Skin of body (tissue), 1 donor: ENCODE measurements at regions not wholly inside any gene's neighbourhood (a gene's known extent, or its start where the extent isn't known, plus 50 kb on each side); places are given as distances from the start of the nearest gene placed in this dataset.
A peak's percentile ranks its signal among the peaks of the same experiment; 100 is the strongest.
"Not testable (repeated sequence)": the region's sequence is repeated elsewhere in the genome, so short reads cannot be mapped to it uniquely, and the experiment has no call there.

Experiments
- DNase-seq: peaks from one replicate; lab custom pipeline; 2025; lab: John Stamatoyannopoulos, UW

DNA sequence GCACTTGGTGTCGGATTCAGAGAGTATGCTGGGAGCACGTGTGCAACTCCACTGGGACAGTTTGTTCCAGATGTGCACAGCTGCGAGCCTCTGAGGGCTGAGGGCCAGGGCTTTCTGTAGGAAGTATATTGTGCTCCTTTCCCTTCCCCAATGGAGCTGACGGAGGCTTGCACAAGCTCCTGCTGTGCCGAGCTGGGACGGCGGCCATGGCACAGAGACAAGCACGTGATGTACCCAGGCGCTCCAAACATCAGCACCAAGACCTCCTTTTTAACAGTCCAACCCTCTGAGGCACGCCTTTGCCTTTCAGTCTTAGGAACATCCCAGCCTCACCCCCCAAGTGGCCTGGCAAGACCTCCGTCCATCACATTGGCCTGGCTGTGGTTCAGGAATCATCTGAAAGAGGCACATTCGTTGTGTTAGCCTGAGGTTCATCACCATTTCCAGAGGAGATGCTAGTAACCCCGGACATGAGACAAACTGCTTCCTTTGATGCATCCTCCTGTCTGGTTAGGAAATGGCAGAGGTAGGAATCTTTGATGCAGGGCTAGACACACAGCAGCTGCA lies 339.2 kb upstream of the KAZN start:
- DNase-seq: peak; percentile 90

DNA sequence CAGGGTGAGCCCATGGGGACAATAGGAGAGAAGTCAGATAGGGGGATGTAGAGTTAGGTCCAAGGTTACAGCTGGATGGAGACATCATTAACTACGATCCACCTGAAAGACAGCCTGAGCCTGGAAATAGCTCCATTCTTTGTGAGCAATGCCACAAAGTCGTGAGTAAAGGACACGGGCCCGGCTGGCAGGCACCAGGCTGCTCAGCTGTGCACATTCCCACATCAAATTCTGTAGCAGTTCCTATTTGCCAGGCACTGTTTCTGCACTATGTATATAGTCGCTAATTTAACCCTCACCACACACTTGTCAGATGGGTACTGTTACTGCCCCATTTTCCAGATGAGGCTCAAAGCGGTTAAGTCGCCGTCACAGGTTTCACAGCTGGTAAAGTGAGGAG lies 338.0 kb upstream of the KAZN start:
- no peak for DNase-seq

DNA sequence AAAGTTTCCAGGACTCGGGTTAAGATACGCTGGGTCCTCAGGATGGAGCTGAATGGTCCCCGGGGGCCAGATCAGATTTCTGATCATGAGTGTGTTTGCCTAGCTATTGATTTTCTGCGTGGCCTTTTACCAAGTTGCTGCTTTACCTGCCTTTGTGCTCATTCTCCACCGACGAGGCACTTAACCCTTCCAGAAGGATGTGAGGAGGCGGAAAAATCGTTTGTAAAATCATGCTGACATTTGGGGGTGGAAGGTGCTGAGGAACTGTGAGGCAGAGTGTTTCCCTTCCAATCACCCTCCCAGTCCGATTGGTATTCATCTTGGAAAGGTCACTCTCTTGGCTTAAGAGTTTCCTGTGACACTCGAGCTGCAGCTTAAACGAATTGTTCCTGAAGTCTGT lies 337.1 kb upstream of the KAZN start:
- no peak for DNase-seq

DNA sequence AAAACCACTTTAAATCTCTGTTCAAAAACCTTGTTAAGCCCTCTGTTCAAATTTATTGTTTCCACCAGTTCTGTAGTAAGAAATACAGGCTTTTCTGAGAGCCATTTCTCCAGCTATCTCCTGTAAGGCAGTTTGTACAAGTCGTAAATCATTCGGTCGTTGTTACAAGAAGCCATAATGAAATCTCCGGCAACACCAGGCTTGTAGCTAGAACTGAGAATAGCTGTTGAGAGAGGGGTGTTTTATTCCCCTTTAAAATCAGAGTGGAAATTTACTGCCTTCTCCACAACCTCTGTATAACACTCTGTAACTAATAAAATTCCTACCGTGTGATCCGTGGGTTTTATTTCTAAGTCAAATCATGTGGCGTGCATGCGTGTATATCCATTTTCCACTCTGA lies 335.8 kb upstream of the KAZN start:
- peak; percentile 56 for DNase-seq

DNA sequence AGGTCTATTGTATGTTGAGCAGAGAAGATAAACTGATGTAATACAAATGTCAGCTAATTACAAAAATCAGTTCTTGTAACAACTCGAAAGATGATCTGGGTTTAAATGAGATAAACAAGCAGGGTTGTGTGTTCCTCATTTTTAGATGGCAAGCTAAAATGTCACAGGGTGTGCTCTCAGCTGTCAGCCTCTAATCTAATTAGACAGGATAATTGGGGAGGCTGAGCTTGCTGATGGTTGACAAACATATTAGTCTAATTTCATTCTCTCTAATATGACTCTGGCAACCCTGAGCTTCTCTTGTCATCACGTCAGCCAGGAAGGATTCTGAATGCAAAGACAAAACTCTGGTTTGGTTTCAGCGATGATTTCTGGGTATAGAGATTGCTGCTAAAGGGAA lies 335.3 kb upstream of the KAZN start:
- peak; percentile 22 for DNase-seq

DNA sequence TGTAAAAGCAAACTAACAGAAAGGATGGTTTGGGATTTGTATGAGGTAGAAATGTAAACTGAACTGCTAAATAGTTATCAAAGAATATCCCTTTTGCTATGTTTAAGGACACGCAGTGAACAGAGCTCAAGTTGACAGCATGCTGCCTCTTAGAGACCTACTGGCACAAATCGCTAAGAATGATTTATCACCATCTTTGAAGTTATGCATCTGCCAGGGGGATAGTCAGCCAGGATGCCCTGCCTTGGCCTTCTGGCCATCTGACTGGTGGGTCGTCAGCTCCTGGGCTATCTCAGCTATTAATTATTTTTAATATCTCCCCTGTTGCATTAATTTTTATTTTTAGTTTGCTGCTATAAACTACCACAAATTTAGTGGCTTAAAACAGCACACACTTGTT lies 334.8 kb upstream of the KAZN start:
- DNase-seq: no peak

DNA sequence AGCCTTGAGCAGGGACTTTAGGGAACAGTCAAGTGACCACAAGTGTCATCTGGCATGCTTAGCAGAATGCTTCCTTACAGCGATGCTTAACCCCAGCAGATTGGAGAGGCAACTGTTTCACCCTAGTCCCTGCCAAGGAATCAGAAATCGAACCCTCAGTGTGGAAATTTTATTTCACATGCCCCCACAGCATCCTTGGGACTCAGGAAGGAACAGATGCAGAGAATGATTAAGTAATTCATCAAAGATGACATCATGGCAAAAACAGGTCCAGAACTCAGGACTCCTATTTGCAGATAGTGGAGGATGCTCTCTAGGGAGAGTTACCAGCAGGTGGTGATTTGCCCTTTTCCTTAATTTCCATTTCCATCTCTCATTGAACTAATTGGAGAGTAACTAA lies 333.0 kb upstream of the KAZN start:
- no peak for DNase-seq

DNA sequence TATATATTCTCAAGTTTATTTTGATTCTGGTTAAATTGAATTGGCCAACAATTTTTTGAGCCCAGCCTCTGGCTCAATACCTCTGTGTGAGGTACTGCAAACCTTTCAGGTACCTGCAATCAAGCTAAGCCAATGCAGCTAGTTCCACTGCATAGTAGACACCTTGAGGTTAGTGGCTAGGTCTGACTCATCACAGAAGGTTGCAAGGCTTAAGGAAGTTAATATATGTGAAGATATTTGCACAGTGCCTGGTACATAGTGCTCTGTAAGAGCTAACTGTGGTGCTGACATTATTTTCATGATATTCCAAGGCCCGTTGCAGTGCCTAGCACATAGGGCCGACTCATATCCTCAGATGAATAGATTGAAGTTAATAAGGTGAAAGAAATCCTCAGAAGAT lies 330.5 kb upstream of the KAZN start:
- no peak for DNase-seq

DNA sequence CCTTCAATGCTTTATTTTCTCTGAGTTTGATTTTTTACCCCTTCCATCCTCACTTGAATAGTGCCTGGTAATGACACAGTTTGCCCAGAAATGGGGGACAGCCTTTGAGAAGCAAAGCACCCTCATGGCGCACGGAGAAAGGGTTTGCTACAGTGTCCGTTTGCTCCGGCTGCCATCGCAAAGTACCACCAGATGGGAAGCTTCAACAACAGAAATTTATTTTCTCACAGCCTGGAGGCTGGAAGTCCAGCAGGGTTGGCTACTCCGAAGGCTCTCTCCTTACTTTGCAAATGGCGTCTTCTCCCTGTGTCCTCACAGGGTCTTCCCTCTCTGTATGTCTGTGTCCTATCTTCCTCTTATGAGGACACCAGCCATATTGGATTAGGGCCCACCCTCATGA lies 327.7 kb upstream of the KAZN start:
- no peak for DNase-seq

DNA sequence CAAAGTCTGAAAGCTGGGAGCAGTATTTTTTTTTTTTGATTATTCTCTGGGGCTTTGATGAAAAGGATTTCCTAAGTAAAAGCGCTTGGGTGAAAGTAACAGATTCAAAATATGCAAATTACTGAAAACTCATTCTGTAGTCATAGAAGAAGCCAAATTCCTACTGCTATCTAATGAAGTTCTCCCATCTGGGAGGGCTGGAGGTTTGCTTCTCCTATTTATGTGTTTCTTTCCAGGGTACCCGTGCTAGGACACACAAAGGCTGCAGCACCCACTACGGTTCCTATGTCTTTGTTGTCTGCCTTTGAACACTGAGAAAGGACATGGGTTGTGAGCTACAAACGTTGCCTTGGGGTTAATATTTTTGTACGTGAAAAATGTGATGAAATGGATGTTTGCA lies 324.7 kb upstream of the KAZN start:
- DNase-seq: no peak

DNA sequence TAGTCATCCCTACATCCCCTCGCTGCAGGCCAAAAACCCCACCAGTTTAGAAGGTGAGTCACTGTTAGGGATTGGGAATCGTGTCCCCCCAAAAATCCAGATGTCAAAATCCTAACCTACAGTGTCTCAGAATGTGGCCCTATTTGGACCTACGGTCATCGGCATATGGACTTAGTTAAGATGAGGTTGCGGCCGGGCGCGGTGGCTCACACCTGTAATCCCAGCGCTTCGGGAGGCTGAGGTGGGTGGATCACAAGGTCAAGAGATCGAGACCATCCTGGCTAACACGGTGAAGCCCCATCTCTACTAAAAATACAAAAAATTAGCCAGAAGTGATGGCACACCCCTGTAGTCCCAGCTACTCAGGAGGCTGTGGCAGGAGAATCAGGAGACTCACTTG lies 318.6 kb upstream of the KAZN start:
- DNase-seq: not testable (repeated sequence)

DNA sequence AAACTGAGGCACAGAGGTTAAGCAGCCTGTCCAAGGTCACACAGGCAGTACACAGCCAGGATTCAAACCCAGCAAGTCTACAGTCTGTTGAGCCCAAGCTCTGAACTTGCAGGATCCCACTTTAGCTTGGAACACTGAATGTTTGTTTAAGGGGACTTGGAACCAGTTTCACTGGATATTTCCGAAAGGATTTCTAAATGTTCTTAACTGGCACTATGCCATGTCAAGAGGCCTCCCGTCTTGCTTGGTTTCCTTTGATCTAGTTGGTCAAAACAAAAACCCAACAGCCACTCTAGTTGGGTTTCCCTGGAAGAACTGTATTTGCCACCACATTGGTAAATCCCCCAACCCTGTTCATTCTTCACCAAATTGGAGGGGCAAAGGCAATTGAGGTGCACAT lies 317.6 kb upstream of the KAZN start:
- DNase-seq: no peak

DNA sequence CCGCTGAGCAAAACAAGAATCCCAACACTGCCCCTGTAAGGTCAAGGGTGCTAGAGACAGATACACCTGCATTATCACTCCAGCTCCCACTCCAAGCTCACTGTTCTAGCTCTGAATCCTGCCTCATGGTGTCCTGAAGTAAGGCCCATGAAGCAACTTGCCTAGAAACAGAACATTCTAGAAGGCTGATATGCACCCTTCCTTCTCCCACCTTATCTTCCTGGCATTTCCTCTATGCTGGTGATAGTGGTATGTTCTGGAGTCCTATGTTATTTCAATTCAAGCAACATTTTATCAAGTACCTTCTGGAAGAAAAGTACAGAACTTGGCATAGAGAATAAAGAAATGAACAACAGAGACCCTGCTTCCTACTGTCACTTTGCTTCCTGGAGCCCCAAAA lies 317.1 kb upstream of the KAZN start:
- DNase-seq: no peak

DNA sequence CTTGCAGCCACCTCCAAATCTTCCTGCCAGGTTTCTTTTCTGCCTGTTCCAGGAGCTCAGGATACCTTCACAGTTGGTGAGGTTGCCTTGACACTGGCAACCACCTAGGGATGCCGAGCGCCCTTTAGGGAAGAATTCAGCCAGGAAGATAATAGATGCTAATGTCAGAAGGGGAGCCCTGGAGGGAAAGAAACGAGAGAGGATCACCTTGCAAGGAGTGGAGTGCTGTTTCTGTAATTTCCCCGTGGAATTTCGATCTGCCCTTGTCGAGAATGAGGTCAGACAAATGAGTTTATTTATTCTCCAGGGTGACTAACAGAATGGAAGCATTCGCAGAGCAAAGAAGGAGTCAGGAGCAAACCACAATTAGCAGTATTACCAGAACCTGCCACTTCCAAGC lies 315.8 kb upstream of the KAZN start:
- no peak for DNase-seq

DNA sequence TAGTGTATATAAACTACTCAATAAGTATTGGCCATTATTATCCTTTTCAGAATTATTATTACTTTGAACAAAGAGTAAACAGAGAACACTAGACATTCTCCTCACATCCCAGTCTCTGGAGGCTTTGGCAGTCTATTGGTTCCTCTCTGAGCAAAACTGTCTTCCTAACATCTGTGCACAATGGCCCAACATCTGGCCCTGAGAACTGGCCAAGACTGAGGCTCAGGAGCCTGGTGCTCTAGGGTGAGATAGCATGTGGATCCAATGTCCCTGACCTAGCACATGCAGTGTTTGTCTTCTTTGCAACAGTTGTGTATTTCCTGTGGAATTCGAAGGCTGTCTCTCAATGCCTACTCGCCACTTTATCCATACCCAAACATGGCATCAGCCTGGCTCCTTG lies 313.2 kb upstream of the KAZN start:
- DNase-seq: no peak

DNA sequence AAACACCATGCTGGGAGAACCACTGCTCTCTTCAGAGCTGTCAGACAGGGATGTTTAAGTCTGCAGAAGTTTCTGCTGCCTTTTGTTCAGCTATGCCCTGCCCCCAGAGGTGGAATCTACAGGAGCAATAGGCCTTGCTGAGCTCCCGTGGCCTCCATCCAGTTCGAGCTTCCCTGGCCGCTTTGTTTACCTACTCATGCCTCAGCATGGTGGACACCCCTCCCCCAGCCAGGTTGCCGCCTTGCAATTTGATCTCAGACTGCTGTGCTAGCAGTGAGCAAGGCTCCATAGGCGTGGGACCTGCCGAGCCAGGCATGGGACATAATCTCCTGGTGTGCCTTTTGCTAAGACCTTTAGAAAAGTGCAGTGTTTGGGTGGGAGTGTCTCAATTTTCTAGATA lies 307.3 kb upstream of the KAZN start:
- DNase-seq: not testable (repeated sequence)

DNA sequence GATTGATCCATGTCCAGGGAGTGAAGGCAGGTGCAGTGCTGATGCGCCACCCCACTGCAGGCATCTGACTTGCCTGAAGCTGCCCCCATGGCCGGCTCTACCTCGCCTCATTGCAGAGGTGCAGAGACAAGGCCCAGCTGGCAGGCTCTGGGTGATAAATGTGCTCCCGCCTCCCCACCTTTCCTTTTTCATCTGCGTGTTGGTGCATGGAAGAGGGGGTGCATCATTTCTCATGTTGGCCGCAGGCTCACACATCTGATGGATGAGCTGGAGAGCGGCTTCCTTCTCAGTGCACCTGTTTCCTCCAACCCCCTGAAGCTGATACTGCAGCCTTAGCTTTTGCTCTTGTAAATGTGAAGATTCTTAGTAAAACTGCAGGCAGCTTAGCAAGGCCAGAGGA lies 306.0 kb upstream of the KAZN start:
- no peak for DNase-seq

DNA sequence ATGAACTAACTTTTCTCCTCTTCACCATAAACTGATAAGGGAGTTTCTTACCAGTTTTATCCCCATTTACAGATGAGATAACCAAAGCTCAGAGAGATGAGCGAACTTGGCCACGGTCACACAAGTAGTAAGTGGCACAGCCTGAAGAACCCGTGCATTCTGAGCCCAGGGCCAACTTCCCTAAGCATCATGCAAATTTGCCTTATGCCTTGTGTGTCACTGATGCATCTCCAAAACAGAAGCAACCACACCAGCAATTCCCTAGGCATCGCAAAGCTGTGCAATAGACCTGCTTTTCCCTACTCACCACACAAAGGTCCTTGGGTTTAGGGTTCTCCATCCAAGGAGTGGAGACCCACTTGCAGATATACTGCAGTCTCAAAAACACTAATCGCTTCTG lies 304.5 kb upstream of the KAZN start:
- no peak for DNase-seq

DNA sequence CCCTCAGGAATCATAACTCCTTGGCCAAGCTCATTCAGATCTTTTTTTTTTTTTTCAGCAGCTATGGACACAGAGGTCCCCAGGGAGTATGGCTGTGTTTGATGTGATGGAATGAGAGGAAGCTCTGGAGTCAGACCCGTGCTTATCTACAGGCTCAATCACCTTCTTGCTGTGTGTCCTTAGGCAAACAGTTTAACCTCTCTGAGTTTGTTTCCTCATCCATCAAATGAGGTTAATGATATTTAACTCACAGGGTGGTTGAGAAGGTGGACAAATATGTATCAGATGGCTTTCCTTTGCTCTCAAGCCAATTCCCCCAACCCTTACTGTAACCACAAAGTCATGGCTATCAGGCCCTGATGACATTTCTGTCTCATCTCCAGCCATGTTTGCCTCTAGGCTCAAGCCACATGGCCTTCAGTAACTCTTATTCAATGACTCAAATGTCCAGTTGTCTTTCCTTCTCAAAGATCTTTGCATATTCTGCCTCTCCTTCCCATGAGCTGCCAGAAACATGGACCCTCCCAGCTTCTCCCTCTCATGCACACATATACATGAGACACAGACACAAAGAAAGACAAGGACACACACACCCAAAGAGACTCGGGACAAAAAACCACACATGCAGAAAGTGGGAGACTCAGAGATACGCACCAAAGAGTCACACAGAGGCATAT lies 303.5 kb upstream of the KAZN start:
- no peak for DNase-seq

DNA sequence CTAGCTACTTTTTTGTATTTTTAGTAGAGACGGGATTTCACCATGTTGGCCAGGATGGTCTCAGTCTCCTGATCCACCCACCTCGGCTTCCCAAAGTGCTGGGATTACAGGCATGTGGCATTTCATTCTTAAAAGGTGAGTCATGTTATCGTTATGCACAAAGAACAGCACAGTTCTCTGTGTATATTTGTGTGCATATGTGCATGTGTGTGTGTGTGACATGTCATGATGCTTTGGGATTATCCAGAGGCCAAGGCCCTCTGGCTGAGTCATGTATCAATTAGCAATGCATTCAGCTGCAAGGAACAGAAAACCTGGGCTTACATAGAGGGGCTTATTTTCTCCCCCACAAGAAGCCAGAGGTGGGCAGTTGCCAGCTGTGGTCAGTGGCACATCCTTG lies 301.7 kb upstream of the KAZN start:
- DNase-seq: no peak

DNA sequence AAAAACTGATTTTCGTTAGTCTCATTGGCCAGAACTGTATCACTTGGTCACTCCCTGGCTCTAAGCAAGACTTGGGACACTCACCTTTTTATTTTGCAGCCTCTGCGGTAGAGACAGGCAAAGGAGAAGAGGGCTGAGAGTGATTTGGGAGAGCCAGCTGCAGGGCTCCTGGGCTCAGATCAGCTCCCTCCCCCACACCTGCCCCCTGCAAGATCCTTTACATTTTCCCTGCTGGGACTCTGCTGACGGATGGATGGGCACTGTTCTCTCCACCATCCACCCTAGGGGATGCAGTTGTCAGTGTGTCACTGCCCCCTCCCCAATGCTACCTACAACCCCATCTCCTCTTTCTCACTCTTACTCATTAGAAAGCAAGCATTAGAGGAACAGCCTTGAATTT lies 301.1 kb upstream of the KAZN start:
- DNase-seq: no peak

DNA sequence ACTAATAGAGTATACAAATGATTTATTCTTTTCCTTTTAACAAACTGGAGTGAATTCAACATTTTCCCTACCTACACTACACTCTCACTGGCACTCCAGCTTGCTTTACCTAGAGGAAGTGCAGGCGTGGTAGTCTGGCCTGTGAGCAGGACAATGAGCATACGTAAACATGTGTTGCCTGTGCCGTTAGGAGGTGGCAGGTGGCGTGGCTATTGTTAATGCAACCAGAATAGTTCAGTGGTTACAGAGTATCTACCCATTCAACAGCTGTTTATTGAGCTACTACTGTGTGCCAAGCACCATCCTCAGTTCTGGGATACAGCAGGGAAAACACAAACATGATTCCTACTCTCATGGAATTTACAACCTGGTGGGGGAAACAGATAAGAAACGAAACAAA lies 299.7 kb upstream of the KAZN start:
- no peak for DNase-seq

DNA sequence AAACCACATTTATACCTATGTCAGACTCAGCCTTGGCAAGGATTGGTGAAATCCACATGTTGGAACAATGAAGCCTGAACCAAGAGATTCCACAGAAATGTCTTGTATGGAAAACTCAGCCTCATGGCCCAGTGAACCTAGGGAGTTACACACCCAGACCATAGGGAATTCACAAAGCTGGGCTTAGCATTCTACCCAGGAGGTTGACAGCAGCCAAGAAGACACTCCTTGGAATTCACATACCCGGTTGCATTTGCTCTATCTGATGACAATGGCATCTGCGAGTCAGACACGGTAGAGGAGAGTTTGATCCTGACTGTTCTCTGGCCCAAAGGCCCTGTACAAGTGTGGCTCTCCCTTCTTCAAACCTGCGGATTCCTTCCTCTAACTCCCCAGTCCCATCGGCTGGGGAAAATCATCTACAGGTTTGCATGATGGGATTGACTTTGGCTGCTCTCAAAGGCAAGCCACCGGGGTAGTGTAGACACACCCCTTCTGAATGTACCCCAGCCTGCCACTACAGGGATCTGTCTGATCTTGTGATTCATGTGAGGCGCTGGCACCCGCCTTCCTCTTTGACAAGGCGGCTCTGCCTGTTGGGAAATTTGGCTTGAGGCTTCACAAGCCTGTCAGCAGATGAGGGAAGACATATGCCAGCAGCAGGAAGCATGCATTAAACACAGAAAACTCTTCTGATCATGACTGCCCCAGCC lies 297.3 kb upstream of the KAZN start:
- DNase-seq: peak; percentile 31
